DND-41 (cell line): ENCODE measurements at regions not wholly inside any gene's neighbourhood (a gene's known extent, or its start where the extent isn't known, plus 50 kb on each side); places are given as distances from the start of the nearest gene placed in this dataset.

Source experiments
- EZH2 ChIP-seq: IDR thresholded peaks from 3 replicates; pipeline ENCODE4 v1.6.1; 2012; ENCODE audit warnings: borderline replicate concordance, low read depth, mild to moderate bottlenecking, moderate library complexity, low read length, inconsistent platforms; ENCODE audit not compliant: severe bottlenecking
- TF ChIP-seq, protein P1 (sequence below): IDR thresholded peaks from 2 replicates; pipeline ENCODE4 v1.5.1; 2012; ENCODE audit warnings: borderline replicate concordance, low read length, moderate library complexity, mild to moderate bottlenecking; ENCODE audit not compliant: poor library complexity, severe bottlenecking; ENCODE audit errors: extremely low read depth

GRCh38 chr6:50993941-50994720 is 175.5 kb downstream of the TFAP2B start:
- TF ChIP-seq, protein P1, sequence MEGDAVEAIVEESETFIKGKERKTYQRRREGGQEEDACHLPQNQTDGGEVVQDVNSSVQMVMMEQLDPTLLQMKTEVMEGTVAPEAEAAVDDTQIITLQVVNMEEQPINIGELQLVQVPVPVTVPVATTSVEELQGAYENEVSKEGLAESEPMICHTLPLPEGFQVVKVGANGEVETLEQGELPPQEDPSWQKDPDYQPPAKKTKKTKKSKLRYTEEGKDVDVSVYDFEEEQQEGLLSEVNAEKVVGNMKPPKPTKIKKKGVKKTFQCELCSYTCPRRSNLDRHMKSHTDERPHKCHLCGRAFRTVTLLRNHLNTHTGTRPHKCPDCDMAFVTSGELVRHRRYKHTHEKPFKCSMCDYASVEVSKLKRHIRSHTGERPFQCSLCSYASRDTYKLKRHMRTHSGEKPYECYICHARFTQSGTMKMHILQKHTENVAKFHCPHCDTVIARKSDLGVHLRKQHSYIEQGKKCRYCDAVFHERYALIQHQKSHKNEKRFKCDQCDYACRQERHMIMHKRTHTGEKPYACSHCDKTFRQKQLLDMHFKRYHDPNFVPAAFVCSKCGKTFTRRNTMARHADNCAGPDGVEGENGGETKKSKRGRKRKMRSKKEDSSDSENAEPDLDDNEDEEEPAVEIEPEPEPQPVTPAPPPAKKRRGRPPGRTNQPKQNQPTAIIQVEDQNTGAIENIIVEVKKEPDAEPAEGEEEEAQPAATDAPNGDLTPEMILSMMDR = no peak
- TF ChIP-seq EZH2 = no peak
